NCI-H526 treated with DMSO at 0.1 percent for 48 hours (cell line): ENCODE measurements at regions not wholly inside any gene's neighbourhood (a gene's known extent, or its start where the extent isn't known, plus 50 kb on each side); places are given as distances from the start of the nearest gene placed in this dataset.

Experiments used
- DNase-seq: peaks from one replicate; lab custom pipeline; 2025; lab: John Stamatoyannopoulos, UW

DNA sequence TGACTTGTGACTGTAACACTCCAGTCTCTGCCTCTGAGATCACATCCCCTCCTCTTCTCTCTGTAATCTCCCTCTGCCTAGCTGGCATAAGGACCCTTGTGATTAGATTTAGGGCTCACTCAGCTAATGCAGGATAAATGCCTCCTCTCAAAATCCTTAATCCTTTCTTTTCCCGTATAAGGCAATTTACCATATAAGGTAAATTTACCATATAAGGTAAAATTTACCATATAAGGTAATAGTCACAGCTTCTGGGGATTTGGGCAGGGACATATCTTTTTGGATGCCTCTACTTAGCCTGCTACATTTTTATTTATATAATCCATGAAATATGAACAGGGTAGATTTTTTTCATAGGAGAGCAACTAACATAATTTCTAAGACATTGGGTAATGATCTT is 318.0 kb upstream of the PUM3 start:
- no peak for DNase-seq

DNA sequence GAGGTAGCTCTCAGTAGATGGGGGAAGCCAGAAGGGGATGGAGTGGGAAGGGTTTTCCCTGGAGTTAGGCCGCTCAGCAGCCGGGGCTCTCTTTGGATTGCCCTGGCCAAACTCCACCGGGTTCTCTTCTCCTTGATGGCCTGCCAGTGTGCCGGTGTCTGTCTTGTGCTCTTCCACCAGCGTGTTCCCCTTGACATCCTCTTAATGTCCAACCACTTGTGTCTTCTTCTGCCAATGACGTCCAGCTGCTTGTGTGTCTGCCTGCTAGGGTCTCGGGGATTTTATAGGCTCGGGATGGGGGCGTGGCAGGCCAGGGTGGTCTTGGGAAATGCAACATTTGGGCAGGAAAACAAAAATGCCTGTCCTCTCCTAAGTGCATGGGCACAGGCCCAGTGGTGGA is 313.1 kb upstream of the PUM3 start:
- no peak for DNase-seq

DNA sequence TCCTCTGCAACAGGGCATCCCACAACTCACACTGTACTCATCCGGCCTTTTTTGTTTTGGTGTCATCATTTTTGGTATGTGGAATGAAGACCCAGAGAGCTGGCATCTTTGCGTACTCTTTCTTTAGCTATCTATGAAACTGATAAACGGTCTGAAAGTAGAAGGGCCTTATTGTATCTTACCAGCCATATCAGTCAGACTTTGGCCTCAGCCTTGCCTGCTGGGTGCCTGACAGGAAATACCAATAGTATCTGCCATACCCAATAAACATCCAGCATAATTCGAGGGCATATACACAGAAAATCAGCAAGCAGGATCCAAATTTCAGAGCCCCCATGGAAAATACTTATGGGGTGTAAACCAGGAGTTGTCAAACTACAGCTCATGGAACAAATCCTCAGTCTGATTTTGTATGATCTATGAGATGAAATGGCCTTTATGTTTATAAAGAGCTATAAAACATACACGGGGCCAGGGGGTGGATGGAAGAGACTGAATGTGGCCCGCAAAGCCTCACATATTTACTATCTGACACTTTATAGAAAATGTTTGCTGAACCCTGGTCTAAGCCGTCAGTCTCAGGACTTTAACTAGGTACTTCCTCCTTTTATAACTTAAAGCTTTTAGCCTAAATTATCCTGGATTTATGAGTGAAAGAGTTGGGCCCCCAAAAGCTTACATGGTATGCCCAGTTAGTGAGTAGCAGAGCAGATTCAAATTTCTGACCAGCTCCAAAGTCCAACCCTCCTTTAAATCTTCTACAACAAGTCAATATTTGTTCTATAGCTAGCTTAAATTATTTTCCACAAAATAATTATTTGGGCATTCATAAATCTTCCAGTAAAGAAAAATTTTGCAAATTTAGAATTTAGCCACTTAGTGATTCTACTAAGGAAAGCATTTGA is 308.0 kb upstream of the PUM3 start:
- DNase-seq, result no peak

DNA sequence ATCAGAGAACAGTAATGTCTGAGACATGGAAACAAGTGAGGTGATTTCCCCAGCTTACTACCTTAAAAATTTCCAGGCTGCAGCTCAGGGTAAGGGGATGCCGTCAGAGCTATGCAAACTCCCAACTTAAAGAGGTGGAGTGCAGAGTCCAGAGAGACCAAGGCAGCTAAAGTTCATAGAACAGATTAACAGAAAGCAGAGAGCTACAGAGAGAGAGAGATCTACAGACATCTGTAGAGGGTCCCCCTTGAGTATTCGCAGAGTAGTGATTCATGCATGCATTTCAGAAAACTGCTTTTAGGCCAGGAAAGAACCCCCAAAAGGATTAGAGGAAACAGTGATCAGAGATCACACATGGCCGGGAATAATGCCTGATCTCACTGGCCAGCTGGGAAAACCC is 306.2 kb upstream of the PUM3 start:
- DNase-seq, result no peak

DNA sequence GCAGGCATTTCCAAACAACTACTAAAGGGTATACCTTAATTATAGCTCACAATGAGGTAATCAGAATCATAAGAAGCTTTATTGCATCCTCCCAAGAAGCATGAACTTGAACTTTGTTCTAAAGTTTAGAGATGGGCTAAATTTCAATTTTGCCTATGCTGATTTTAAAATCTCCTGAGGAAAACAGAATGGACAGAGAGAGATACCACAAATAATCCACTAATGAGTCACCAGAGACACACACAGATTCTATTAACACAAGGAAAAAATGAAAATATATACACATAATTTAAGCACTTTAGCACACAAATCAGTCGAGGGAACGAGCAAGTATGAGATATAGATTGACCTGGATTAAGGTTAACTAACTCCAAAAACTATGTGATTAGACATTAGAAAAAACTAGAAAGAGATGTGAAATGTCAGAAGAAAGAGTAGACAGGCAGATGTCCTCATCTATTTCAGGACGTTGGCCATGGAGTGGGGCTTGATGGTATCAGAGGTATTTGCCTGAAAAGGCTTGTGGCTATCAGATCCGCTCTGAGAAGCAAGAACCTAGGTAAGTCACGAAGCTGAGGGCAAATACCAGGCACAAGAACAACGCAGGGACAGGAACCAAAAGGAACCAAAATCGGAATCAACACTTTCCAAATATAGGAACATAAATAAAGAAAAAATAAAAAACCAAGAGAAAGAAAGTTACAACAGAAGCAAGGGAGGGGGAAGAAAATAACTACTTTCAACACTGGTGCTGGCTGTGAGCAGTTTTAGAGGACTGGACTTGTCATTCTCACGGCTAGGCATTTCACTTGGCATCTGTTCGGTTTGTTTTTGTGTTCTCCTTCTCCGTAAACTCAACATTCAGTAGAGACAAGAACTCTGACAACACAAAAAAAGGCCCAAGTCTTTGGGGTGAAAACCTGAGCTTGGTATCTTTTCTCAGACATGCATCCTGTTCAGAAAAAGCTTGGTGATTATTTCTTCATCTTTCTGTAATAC is 294.6 kb upstream of the PUM3 start:
- no peak for DNase-seq

DNA sequence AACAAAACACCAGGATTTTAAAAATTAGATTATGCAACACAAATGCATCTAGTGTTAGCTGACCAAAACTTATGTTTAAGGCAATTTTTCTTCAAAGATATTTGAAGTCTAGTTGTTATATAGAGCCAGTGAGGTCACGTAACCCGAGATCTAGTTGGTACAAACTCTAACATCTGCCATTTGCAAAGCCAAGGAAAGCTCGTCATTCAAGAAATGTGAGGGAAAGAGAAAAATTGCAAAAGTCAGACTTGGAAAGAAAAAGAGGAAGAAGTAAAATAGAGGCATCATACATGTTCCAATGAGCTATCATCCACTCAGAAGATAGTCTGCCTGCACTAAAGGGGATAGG is 293.4 kb upstream of the PUM3 start:
- DNase-seq, result no peak

DNA sequence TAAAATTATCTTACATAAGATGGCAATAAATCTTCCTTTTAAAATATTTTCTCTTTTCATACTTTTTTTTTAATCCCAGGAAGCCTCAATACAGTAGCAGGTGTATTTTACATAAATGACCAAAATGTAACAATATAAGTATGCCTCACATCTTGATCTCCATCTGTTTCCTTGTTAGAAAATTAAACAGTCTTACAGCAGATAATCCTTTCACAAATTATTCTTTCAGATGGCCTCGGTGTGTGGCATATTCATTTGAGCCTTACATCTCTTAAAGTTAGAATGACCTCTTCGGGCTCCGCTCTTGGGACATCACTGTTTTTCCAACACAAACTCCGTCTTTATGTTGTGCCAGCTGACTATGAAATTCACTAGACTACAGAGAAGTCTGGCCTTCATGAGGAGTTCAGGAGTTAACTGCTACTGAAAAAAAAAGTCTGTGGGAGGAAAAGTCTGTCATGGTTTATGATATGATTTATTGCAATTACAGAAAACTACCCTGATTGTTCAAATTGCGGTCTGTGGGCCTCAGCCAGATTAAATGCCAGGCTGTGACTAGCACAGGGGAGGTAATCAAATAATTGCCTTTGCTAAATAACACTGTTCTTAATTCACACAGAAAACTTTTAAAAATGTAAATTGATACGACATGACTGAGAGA is 292.9 kb upstream of the PUM3 start:
- DNase-seq, result no peak

DNA sequence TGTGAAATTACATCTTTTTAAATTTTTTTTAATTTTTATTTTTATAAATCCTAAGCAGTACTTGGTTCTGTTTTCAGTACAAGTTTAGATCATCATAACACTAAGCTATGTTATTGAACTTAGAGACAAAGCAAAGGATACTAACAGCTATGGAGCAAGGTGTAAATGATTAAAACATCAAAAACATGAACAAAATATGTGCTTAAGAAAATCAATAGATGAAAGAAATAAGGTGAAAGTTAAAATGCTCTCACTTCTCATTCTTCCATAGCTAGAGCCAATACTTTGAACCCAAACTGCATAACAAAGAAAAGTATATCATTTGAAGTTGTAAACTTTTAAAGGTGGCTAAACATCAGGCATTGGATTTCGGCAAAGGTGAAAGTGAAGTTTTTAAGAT is 292.3 kb upstream of the PUM3 start:
- no peak for DNase-seq

DNA sequence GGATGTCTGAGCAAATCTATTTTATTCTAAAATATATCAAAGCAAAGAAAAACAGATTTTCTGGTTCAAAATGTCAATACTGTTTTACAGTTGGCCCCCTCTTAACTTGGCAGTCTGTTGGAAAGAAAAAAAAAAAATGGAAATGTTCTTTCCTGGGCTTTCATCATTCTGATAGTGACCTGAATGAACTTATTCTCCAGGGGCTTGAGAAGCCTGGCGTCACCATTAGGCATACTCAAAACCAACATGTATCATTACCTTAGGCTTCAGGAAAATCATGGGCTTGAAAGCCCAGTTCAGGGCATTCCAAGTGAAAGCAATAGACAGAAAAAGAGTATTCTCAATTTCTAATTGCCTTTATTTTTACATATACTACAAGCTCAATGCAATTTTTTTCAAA is 283.7 kb upstream of the PUM3 start:
- no peak for DNase-seq

DNA sequence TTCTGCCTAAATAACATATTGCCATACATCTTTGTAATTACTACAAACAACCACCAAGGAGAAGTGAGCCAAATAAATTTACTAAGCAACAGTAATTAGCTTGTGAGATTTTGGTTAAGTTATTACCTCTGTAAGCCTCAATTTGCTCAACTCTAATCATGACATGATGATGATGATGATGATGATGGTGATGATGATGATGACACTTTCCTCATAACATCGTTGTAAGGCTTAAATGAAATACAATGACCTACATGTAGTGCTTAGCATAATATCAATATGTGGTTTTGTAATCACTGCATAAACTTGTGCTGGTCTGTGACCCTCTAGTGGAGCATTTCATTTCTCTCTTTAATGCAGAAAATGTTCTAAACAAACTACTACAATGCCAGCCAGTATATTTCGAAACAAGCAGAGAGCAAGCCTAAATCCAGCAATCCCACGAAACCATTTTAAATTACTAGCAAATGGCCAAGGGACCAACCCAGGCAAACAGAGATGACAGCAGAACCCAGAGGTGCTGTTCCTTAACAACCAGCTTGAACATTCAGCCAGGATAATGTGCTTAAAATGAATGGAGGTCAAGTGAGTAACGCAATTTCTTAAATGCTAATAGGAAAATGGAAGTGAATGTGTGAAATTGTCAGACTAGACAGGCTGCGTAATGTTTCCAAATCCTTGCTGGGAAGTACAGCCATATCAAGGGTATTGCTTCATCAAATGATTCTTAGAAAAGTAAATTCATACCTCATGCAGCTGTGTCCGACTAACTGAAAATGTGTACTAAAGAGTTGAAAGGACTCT is 281.9 kb upstream of the PUM3 start:
- no peak for DNase-seq

DNA sequence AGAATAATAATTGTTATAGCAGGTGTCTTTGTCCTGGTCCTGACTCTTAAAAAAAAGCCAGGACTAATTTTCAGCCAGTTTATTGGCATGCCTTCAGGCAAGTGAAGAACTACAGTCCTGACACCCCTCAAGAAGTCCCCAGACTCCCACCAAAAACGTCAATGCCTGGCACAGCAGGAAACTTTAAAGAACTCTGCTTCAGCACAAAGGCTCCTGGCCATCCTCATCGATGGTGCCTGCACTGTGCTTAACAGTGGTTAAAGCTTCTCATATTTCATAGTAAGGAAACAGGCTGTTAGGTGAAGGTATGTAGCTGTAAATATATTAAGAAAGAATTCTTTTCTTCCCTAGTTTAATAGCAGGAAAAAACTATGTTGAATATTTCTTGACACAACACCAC is 280.1 kb upstream of the PUM3 start:
- DNase-seq, result no peak

DNA sequence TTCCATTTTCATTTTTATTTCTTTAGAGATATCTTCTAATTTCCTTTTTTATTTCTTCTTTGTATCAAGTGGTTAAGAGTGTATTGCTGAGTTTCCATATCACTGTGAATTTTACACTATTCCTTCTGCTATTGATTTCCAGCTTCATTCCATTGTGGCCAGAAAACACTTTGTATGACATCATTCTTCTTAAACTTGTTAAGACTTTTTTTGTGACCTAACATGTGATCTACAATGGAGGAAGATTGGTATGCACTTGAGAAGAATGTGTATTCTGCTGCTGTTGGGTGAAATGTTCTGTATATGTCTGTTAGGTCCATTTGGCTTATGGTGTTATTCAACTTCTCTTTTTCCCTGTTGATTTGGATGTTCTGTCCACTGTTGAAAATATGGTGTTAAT is 274.2 kb upstream of the PUM3 start:
- DNase-seq, result no peak

DNA sequence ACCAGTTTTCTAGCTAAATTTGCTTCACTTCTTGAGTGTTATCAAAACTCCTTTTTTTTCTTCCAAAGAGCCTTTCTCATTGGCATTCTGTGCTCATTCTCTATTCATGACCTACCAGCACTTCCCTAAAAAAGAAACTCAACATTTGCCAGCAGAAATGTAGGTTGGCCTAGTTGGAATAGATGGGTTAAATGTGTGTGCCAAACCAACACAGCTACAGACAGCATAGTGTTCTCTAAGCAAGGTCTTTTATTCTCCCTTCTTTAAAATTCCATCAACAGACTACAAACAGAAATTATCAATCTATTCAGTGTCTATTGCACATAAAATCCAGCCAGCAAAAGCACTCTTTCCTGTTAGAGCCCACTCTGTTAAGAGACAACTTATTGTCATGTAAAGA is 255.8 kb upstream of the PUM3 start:
- DNase-seq, result no peak

DNA sequence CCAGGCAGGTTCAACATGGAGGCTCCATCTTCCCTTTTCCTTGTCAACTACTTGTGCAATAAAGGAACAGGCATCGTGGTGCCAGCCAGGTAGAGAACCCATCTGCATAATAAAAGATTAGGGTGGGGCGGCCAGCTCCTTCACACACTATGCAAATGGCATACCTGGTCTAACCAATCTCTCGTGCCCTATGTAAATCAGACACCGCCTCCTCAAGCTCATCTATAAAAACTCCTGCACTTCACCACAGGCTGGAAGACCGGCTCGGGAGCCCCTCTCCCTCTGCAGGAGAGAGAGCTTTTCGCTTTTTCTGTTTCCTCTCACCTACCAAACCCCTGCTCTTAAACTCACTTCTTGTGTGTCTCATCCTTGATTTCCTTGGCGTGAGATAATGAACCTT is 244.3 kb upstream of the PUM3 start:
- DNase-seq, result no peak

DNA sequence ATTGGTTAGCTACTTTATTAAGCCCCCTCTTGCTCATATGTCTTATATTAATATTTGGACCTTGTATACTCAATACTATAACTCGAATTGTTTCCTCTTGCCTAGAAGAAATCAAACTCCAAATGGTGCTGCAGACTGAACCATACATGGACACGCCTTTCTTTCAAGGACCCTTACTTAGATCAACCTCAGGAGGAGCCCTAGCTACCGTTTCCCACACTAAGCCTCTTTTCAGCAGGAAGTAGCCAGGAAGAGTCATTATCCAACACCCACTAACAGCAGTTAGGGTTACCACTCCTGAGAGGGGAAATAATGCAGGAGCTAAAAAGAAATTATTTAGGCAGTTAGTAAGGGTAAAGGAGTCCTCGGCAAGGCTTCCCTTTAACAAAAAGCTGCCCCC is 243.8 kb upstream of the PUM3 start:
- DNase-seq, result no peak

DNA sequence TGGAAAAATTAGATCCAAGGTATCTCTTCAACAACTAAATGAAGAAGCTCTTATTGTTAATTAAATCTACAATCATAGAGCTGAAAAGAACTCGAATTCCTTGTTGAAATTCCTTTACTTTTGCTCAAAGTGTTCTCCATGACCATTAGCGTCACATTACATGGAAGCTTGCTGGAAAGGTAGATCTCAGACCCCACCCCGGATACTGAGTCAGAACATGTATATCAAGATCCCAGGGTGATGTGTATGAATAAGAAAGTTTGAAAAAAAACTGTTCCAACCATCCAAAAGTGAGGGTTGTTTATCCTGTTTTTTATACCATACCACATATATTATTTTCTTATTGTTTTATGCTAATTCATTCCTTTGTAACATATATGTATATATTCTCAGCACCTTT is 237.1 kb upstream of the PUM3 start:
- DNase-seq, result no peak

DNA sequence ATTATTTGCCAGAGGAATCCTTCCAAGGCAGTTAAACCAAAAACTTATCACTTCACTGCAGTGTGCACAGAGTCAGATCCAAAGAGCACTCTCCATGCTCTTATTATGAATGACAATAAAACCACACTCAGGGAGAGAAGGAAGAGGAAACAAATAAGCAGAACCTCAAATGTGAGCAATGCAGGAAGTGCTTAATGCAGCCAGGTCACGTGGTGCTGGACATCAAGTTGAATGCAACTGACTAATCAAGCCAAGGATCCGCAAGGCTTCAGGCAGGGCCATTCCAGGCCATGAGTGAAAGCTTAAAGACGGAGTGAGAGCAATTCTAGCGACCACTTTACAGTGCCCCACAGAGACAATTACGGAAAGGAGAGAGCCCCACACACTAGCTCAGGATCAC is 230.4 kb upstream of the PUM3 start:
- no peak for DNase-seq

DNA sequence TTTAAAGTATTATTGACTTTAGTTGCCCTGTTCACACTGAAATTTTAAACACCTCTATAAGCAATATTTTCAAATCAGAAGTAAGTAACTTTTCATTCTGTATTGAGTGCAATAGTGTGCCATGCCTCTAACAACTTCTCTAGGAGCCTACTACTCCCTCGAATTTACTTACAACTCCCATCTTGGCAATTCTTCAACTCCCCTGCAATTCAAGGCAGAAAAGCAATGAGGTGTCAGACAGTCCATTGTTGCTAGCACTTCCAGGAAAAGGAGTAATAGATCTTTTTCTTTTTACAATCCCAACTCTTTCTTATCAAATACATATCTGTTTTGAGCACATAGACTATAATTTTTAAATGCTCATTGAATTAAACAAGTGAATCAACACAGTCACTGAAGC is 222.7 kb upstream of the PUM3 start:
- no peak for DNase-seq

DNA sequence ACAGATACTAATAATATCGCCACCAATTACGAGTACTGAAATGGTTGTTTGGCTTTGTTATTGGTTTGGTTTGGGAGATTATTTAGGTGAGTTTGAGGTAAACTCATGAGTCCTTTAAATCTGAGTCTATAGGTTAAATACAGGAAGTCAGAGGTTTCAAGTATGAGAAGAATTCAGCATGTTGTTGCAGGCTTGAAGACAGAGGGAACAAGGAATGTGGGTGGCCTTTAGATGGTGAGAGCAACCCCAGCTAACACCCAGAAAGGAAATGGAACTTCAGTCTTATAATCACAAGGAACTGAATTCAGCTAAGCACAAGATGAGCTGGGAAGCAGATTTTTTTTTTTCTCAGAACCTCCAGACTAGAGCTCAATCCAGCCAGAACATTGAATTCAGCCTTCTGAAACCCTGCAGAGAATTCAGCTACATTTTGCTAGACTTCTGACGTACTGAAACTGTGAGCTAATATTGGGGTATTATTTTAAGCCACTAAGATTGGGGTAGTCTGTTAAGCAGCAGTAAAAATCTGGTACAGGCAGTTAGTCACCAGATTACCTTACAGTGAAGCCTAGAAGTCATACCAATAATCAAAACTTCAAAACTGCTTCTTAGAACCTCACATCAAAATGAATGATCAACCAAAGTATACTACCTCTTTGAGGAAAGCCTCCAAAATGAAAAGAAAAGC is 216.0 kb upstream of the PUM3 start:
- no peak for DNase-seq

DNA sequence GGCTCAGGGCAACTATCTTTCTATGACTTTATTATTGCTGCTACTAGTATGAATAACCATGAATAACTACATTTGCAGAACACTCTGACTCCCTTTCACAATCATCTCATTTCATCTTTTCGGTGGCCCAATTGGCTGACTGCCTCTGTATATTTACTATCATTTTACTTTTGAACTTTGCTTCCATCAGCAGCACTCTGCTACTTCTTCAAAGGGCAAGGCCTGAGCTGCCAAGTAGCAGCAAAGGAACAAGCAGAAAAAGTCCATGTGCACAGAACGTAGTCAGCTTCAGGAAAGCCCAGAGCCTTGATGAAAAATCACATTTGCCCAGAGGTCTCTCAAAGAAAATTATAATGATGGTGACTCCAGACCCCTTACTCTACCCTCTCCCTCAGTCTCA is 214.5 kb upstream of the PUM3 start:
- no peak for DNase-seq

DNA sequence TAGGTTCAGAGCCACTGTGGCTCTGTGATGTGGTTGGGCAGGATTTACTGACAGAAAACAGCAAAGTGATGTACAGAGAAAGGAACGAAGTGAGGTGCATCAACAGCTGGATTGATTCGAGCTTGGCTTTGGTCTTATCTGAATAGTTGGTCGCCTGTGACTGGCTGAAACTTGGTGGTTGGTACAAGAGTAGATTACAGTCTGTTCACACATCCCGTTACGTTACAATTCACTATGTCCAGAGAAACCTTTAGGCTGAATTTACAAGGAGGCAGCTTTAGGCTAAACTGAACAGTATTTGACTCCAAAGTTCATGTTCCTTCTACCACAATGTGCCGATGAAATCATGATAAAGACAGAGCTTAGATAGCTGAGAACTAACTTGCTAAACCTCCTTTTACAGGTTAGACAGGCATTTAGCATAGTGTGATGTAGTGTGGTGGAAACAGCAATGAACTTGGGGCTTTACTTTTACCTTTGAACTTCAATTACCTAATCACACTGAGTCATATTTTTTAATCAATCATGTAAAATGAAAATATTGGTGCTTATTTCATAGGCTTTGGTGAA is 210.2 kb upstream of the PUM3 start:
- DNase-seq, result no peak
